Activated naive CD4-positive, alpha-beta T cell treated with anti-CD3 and anti-CD28 coated beads, Interleukin-2, amount 50 U/mL, for 72 hours (primary cell): ENCODE measurements at regions not wholly inside any gene's neighbourhood (a gene's known extent, or its start where the extent isn't known, plus 50 kb on each side); places are given as distances from the start of the nearest gene placed in this dataset.

Experiments
- ATAC-seq, 2 donors: fragments of 150-1000 bp; cut with Tn5 transposase; 2 replicates each; pipeline ENCODE4 v1.10.0; 2021; ENCODE audit warnings: mild to moderate bottlenecking in 2 of 2, moderate library complexity in 2 of 2
- DNase-seq, 2 donors: peaks; one replicate each; pipeline ENCODE4 v3.0.0; 2021 to 2022; ENCODE audit warnings: low spot score in 2 of 2
- H3K27ac Mint-ChIP-seq, 2 donors: one replicate each; pipeline ENCODE4 v1.8.0; 2022; ENCODE audit warnings: mild to moderate bottlenecking in 2 of 2, mixed read lengths in 2 of 2
- H3K36me3 Mint-ChIP-seq, 2 donors: one replicate each; pipeline ENCODE4 v1.8.0; 2022; ENCODE audit warnings: mixed read lengths in 2 of 2
- H3K9me3 Mint-ChIP-seq, 2 donors: one replicate each; pipeline ENCODE4 v1.8.0; 2022; ENCODE audit warnings: mixed read lengths in 2 of 2

DNA sequence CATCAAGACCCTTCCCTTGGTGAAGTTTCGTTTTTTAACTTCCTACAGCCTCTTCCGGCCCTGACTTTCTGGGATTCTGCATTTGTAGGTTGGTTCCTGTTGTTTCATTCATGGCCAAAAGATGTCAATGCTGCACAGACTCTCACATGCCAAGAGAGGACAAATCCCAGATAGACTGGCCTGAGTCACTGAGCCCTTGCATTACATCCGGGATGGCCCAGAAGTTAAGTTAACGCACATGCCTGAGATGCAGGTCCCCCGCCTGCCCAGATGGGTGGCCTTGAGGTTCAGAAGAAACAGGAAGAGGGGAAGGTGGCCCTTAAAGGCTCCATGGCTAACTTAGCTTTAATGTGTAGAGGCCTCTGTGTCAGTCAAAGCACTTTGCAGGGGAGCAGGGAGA lies 51.6 kb upstream of the SRGAP3 start:
- H3K36me3 Mint-ChIP-seq = peaks cover 0 to 6% of the 10 kb centered on the region in 2 donors
- DNase-seq (no peak), ATAC-seq (no peak)
- H3K27ac Mint-ChIP-seq = no peak overlapping the region
- peaks cover 5 to 7% of the 10 kb centered on the region in 2 donors for H3K9me3 Mint-ChIP-seq

DNA sequence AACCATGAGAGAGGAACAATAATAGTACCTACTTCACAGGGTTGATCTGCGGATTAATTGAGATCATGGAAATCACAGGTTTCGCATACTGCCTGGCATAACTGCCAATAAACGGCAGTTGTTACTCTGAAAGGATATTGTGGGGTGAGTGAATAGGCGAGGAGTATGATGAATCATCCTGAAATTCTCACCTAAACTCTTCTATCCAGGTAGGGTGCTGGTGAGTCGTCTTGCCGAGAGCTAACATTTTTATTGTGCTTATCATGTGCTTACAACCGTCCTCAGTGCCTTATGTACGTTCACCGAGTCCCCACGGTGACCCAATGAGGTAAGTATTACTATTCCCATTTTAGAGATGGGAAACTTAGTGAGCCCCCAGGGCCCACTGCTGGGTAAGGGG lies 52.4 kb upstream of the SRGAP3 start:
- DNase-seq (peak in 1 of 2 donors; percentile 32), ATAC-seq (peak; percentile 78 to 87)
- Mint-ChIP-seq H3K36me3 (peaks cover 0 to 6% of the 10 kb centered on the region in 2 donors), H3K9me3 (peaks cover 5 to 7% of the 10 kb centered on the region in 2 donors), H3K27ac (peak overlapping the region in 1 of 2 donors; percentile 2)

DNA sequence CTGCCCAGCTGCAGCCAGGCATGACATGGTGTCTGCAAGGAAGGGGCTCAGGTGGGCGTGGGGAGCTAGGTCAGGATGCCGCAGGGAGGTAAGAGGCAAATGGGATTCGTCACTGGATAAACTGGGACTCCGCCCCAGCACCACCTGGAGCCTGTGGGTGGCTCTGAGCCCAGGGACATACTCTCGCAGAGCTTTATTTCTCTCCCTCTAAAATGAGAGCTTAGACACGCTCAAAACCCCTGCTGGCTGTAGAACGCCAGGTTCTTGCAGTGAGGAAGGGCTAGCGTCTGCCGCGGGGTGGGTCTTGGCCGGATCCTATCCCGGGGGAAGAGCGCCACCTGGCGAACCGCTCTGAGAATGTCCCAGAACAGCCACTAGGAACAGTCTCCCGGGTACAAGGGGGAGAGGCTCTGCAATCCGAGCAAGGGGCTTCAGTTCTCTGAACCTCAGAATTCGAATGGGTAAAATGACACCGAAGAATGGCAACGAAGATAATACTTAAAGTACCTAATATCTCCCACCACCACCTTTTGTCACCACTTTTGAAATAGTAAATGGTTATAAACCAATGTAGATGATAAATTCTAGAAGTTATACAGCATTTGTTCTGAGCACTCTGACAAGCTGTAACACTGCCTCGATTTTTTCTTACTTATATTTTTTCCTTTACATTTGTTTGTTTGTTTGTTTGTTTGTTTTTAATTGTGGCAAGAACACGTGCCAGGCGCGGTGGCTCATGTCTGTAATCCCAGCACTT lies 53.2 kb upstream of the SRGAP3 start:
- H3K36me3 Mint-ChIP-seq = peaks cover 0 to 6% of the 10 kb centered on the region in 2 donors
- ATAC-seq = peak; percentile 82 to 83
- H3K9me3 Mint-ChIP-seq = peaks cover 5 to 7% of the 10 kb centered on the region in 2 donors
- H3K27ac Mint-ChIP-seq = peak overlapping the region in 1 of 2 donors; percentile 2
- peak; percentile 71 to 82 for DNase-seq

DNA sequence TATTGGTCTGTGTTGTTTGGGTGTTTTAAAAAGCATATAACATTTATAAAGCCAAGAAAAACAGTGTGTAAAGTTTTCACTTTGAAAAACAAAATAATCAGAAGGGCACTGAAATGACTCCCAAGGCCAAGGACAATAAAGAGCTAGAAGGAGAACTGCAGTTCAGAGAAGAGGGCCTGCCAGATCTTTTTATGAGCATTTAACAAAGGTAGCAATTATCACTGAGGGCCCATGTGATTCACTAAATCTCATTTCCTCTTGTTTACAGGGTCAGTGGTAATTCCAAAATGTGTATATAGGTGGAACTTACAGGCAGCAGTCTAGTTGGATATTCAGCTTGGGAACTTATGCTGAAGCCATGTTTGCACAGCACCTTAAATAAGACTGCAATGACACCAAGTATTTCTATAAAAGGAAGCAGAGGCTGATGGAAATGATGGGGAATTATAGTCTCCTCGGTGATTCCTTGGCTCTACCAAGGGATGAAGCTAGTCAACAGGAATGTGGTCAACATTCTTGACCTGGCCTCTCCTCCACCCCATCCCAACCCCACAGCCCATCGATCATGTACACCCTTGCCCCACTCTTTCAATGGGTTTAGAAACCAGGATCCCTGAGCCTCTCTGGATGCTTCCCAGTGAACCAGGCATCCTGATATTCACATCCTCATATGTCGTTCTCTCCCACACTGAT lies 54.4 kb upstream of the THUMPD3 start:
- DNase-seq (no peak), ATAC-seq (no peak)
- Mint-ChIP-seq H3K9me3 (no peaks in the 10 kb centered on the region), H3K36me3 (no peaks in the 10 kb centered on the region), H3K27ac (peak overlapping the region in 1 of 2 donors; percentile 30)

DNA sequence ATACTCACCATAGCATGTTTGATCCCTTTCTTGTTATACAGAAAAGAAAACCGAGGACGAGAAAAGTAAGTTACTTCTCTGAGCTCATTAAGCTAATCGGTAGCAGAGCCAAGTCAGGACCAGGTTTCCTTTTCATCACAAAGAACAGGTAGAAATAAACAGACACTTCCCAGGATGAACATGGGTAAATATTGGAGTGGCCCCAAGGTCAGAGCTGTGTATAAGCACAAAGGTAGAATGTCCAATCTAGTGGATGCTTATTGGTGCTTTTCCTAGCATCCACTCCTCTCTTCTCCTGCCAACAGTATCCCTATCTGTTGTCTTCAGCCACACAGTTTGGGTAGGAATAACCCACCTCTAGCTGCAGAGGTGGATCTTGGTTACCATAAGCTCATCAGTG lies 52.8 kb upstream of the THUMPD3 start:
- Mint-ChIP-seq H3K27ac (no peak overlapping the region), H3K9me3 (no peaks in the 10 kb centered on the region), H3K36me3 (no peaks in the 10 kb centered on the region)
- DNase-seq (no peak), ATAC-seq (no peak)

DNA sequence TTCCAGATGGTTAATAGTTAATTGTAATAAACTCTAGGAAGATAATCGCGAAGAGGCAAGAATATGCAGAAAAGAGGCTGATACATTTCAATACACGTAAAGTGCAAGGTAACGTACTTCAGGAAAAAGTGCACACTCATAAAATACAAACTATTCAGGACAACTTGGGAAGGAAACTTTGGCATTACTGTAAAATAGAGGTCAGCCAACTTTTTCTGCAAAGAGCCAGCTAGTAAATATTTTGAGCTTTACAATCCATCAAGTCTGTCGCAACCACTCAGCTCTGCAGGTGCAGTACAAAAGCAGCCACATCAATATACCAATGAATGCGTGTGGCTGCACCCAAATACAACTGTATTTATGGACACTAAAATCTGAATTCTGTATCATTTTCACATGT lies 51.6 kb upstream of the THUMPD3 start:
- no peak for DNase-seq
- Mint-ChIP-seq H3K36me3 (no peaks in the 10 kb centered on the region), H3K27ac (no peak overlapping the region), H3K9me3 (no peaks in the 10 kb centered on the region)
- ATAC-seq = no peak
